GM18909 (cell line): ENCODE measurements at regions not wholly inside any gene's neighbourhood (a gene's known extent, or its start where the extent isn't known, plus 50 kb on each side); places are given as distances from the start of the nearest gene placed in this dataset.
A peak's percentile ranks its signal among the peaks of the same experiment; 100 is the strongest.
"Not testable (repeated sequence)": the region's sequence is repeated elsewhere in the genome, so short reads cannot be mapped to it uniquely, and the experiment has no call there.

Source experiments
- ATAC-seq: cut with Tn5 transposase; IDR thresholded peaks from one replicate; pipeline ENCODE4 v1.9.1; 2021; ENCODE audit warnings: mild to moderate bottlenecking; ENCODE audit not compliant: unreplicated experiment, poor library complexity

- ATAC-seq, result not testable (repeated sequence)
Observed at GRCh38 chr7:19882893-19883292, 109.5 kb upstream of the TMEM196 start.

GRCh38 chr7:19872094-19872493 is 98.7 kb upstream of the TMEM196 start:
- no peak for ATAC-seq

- ATAC-seq, result peak; percentile 50
Observed at GRCh38 chr7:19871102-19871501, 97.7 kb upstream of the TMEM196 start.

GRCh38 chr7:19869979-19870378 is 96.6 kb upstream of the TMEM196 start:
- peak; percentile 66 for ATAC-seq

- ATAC-seq, result no peak
Observed at GRCh38 chr7:19853261-19853832, 79.9 kb upstream of the TMEM196 start.

- ATAC-seq, result no peak
Observed at GRCh38 chr7:19852192-19852591, 78.8 kb upstream of the TMEM196 start.

GRCh38 chr7:19851504-19851903 is 78.1 kb upstream of the TMEM196 start:
- ATAC-seq, result no peak

- ATAC-seq, result no peak
Observed at GRCh38 chr7:19834566-19834965, 61.1 kb upstream of the TMEM196 start.

- no peak for ATAC-seq
Observed at GRCh38 chr7:19830604-19831003, 57.2 kb upstream of the TMEM196 start.
